H1 (cell line): ENCODE measurements at regions not wholly inside any gene's neighbourhood (a gene's known extent, or its start where the extent isn't known, plus 50 kb on each side); places are given as distances from the start of the nearest gene placed in this dataset.

ENCODE experiments used
- CTCF ChIA-PET: fragments of 300-600 bp; sonication (Branson Sonifier 250); formaldehyde crosslinking; loops from one replicate; lab custom pipeline; 2021; ENCODE audit not compliant: partially characterized antibody; lab: Charles Lee
- POLR2A ChIA-PET: fragments of 300-600 bp; sonication (Branson Sonifier 250); formaldehyde crosslinking; loops from one replicate; lab custom pipeline; 2021; ENCODE audit warnings: inconsistent platforms; ENCODE audit not compliant: partially characterized antibody; lab: Charles Lee
- DNase-seq, 2 experiments: peaks; one replicate each; pipeline versions ENCODE4 v3.0.0 to v3.0.0-alpha.2; 2010 to 2022; ENCODE audit warnings: low spot score in 2 of 2, low read depth in 1 of 2, mixed read lengths in 1 of 2
- FAIRE-seq: peaks from 2 replicates; lab custom pipeline; 2011; peaks lifted over from hg19 to GRCh38; lab: Jason Lieb, UNC
- H2AFZ ChIP-seq: 2 replicates; pipeline ENCODE4 v1.8.1; 2012; ENCODE audit warnings: low read length, inconsistent platforms
- H2AK5ac ChIP-seq: 2 replicates; pipeline ENCODE4 v1.6.1; 2013; ENCODE audit warnings: low read depth, low read length
- H2BK120ac ChIP-seq: replicated peaks from 2 replicates; pipeline ENCODE3; 2013; ENCODE audit warnings: low read depth, low read length, inconsistent platforms
- H2BK12ac ChIP-seq: 2 replicates; pipeline ENCODE4 v1.6.1; 2013; ENCODE audit warnings: low read depth, low read length
- H2BK15ac ChIP-seq: 2 replicates; pipeline ENCODE4 v1.6.1; 2013; ENCODE audit warnings: low read length
- H2BK20ac ChIP-seq: 2 replicates; pipeline ENCODE4 v1.6.1; 2013; ENCODE audit warnings: low read length
- H2BK5ac ChIP-seq: 2 replicates; pipeline ENCODE4 v1.6.1; 2013; ENCODE audit warnings: low read depth, low read length
- H3K14ac ChIP-seq: 2 replicates; pipeline ENCODE4 v1.6.1; 2013; ENCODE audit warnings: inconsistent platforms; ENCODE audit not compliant: insufficient read length
- H3K18ac ChIP-seq: 2 replicates; pipeline ENCODE4 v1.6.1; 2013; ENCODE audit warnings: low read length; ENCODE audit errors: extremely low read depth
- H3K23ac ChIP-seq: 2 replicates; pipeline ENCODE4 v1.6.1; 2013; ENCODE audit warnings: inconsistent platforms; ENCODE audit not compliant: insufficient read length
- H3K23me2 ChIP-seq: 2 replicates; pipeline ENCODE4 v1.6.1; 2013; ENCODE audit warnings: low read depth, low read length
- H3K27ac ChIP-seq: 2 replicates; pipeline ENCODE4 v1.6.1; 2011; ENCODE audit warnings: low read depth, low read length, inconsistent platforms
- H3K27me3 ChIP-seq, 4 experiments: replicated peaks in 1 of 4; 1 replicate in 1 of 4; 2 replicates in 3 of 4; pipeline versions ENCODE4 v1.6.1 to v1.8.1; 2011 to 2013; ENCODE audit warnings: low read length in 3 of 4, mild to moderate bottlenecking in 3 of 4, inconsistent platforms in 2 of 4, mixed read lengths in 2 of 4, moderate library complexity in 1 of 4; ENCODE audit not compliant: control insufficient read depth in 3 of 4, insufficient read depth in 3 of 4; ENCODE audit errors: extremely low read depth in 1 of 4
- H3K36me3 ChIP-seq, 4 experiments: 2 replicates each; pipeline versions ENCODE4 v1.6.1 to v1.8.1; 2011 to 2013; ENCODE audit warnings: mild to moderate bottlenecking in 4 of 4, low read length in 3 of 4, moderate library complexity in 2 of 4, control low read depth in 1 of 4, inconsistent platforms in 1 of 4; ENCODE audit not compliant: insufficient read depth in 4 of 4, control insufficient read depth in 2 of 4
- H3K4ac ChIP-seq: replicated peaks from 2 replicates; pipeline ENCODE3; 2013; ENCODE audit warnings: low read length, low read depth, mixed read lengths, inconsistent platforms; ENCODE audit not compliant: insufficient read length
- H3K4me1 ChIP-seq, 4 experiments: replicated peaks in 1 of 4; 1 replicate in 1 of 4; 2 replicates in 3 of 4; pipeline versions ENCODE4 v1.6.1 to v1.8.1; 2011 to 2013; ENCODE audit warnings: low read length in 3 of 4, inconsistent platforms in 2 of 4, mixed read lengths in 1 of 4; ENCODE audit not compliant: insufficient read depth in 4 of 4, control insufficient read depth in 3 of 4
- H3K4me2 ChIP-seq, 2 experiments: 2 replicates each; pipeline versions ENCODE4 v1.6.1 to v1.8.1; 2011 to 2013; ENCODE audit warnings: low read depth in 2 of 2, low read length in 2 of 2, control low read depth in 1 of 2, inconsistent platforms in 1 of 2, mild to moderate bottlenecking in 1 of 2; ENCODE audit not compliant: insufficient read depth in 1 of 2
- H3K4me3 ChIP-seq, 4 experiments: fragments of 200-600, 300-600 bp in 1 of 4; sonication (generic), shearing (Covaris generic), sonication (Bioruptor Twin) in 1 of 4; 2 replicates each; pipeline versions ENCODE4 v1.5.1 to v1.8.1; 2011 to 2016; ENCODE audit warnings: low read length in 4 of 4, low read depth in 3 of 4, control low read depth in 2 of 4, inconsistent platforms in 2 of 4, mild to moderate bottlenecking in 2 of 4, mixed read lengths in 1 of 4, moderate library complexity in 1 of 4; ENCODE audit not compliant: insufficient read depth in 2 of 4; ENCODE audit errors: extremely low read depth in 1 of 4
- H3K56ac ChIP-seq: replicated peaks from 2 replicates; pipeline ENCODE3; 2013; ENCODE audit warnings: low read depth, mild to moderate bottlenecking, mixed read lengths, low read length, inconsistent platforms; ENCODE audit not compliant: insufficient read length
- H3K79me1 ChIP-seq: 2 replicates; pipeline ENCODE4 v1.6.1; 2013; ENCODE audit warnings: low read depth, low read length, control low read depth
- H3K79me2 ChIP-seq, 2 experiments: 2 replicates each; pipeline versions ENCODE4 v1.6.1 to v1.8.1; 2012 to 2013; ENCODE audit warnings: low read length in 2 of 2, mild to moderate bottlenecking in 2 of 2, inconsistent platforms in 1 of 2; ENCODE audit not compliant: insufficient read depth in 2 of 2, control insufficient read depth in 1 of 2
- H3K9ac ChIP-seq, 4 experiments: replicated peaks in 1 of 4; 1 replicate in 1 of 4; 2 replicates in 3 of 4; pipeline versions ENCODE4 v1.6.1 to v1.8.1; 2011 to 2013; ENCODE audit warnings: low read depth in 3 of 4, low read length in 3 of 4, control low read depth in 2 of 4, mild to moderate bottlenecking in 2 of 4, moderate library complexity in 2 of 4, inconsistent platforms in 1 of 4; ENCODE audit errors: extremely low read depth in 1 of 4
- H3K9me3 ChIP-seq, 2 experiments: 2 replicates each; pipeline versions ENCODE4 v1.6.1 to v1.8.1; 2012 to 2013; ENCODE audit warnings: mild to moderate bottlenecking in 2 of 2, moderate library complexity in 2 of 2, control low read depth in 1 of 2, inconsistent platforms in 1 of 2, low read depth in 1 of 2, low read length in 1 of 2, mixed read lengths in 1 of 2; ENCODE audit not compliant: insufficient read depth in 2 of 2
- H4K20me1 ChIP-seq, 2 experiments: replicated peaks in 1 of 2; 2 replicates each; pipeline versions ENCODE3 to v1.8.1; 2011 to 2013; ENCODE audit warnings: inconsistent platforms in 2 of 2, low read length in 2 of 2, mild to moderate bottlenecking in 1 of 2; ENCODE audit not compliant: insufficient read depth in 2 of 2, control insufficient read depth in 1 of 2
- H4K5ac ChIP-seq: 2 replicates; pipeline ENCODE4 v1.6.1; 2013; ENCODE audit warnings: low read length, low read depth, mixed read lengths, inconsistent platforms; ENCODE audit not compliant: insufficient read length
- H4K8ac ChIP-seq: 2 replicates; pipeline ENCODE4 v1.8.0; 2013; ENCODE audit warnings: mild to moderate bottlenecking, moderate library complexity, low read length, inconsistent platforms; ENCODE audit not compliant: insufficient read depth; ENCODE audit errors: extremely low read depth
- H4K91ac ChIP-seq: replicated peaks from 2 replicates; pipeline ENCODE3; 2013; ENCODE audit warnings: low read length, mixed read lengths, inconsistent platforms; ENCODE audit not compliant: insufficient read length
- BCL11A ChIP-seq, 2 experiments: IDR thresholded peaks; one replicate each; pipeline ENCODE4 v1.6.1; 2011; ENCODE audit warnings: low read depth in 2 of 2, low read length in 2 of 2, mild to moderate bottlenecking in 2 of 2
- EZH2 ChIP-seq: fragments of 200-600 bp; sonication (generic); IDR thresholded peaks from 2 replicates; pipeline ENCODE4 v1.7.1; 2012; ENCODE audit warnings: low read depth, mild to moderate bottlenecking, moderate library complexity, low read length, inconsistent platforms; ENCODE audit not compliant: severe bottlenecking
- HDAC2 ChIP-seq, 2 experiments: fragments of 300-600 bp in 1 of 2; sonication (generic) in 1 of 2; IDR thresholded peaks; 2 replicates each; pipeline ENCODE4 v1.6.1; 2011 to 2012; ENCODE audit warnings: low read depth in 2 of 2, low read length in 2 of 2, mild to moderate bottlenecking in 2 of 2, moderate library complexity in 2 of 2, borderline replicate concordance in 1 of 2, inconsistent platforms in 1 of 2
- HDAC6 ChIP-seq: IDR thresholded peaks from one replicate; pipeline ENCODE4 v1.7.1; 2012; ENCODE audit warnings: low read depth, mild to moderate bottlenecking, inconsistent platforms, low read length, moderate library complexity
- JUND ChIP-seq: IDR thresholded peaks from 2 replicates; pipeline ENCODE4 v1.6.1; 2011; ENCODE audit warnings: mild to moderate bottlenecking, improper control_type of control experiment, low read length
- KDM5A ChIP-seq: fragments of 200-600 bp; IDR thresholded peaks from 2 replicates; pipeline ENCODE4 v1.7.1; 2012; ENCODE audit warnings: mild to moderate bottlenecking, low read length, inconsistent platforms, mixed read lengths
- PHF8 ChIP-seq: fragments of 200-600 bp; sonication (generic); conservative IDR thresholded peaks from 2 replicates; pipeline ENCODE4 v1.7.1; 2012; ENCODE audit warnings: low read depth, mild to moderate bottlenecking, inconsistent platforms, low read length, moderate library complexity
- RBBP5 ChIP-seq: IDR thresholded peaks from 2 replicates; pipeline ENCODE4 v1.7.1; 2012; ENCODE audit warnings: low read depth, mild to moderate bottlenecking, inconsistent platforms, low read length, moderate library complexity, borderline replicate concordance
- SIX5 ChIP-seq: IDR thresholded peaks from 2 replicates; pipeline ENCODE4 v1.6.1; 2011; ENCODE audit warnings: mild to moderate bottlenecking, low read depth, low read length
- SP4 ChIP-seq: IDR thresholded peaks from 2 replicates; pipeline ENCODE4 v1.6.1; 2012; ENCODE audit warnings: low read length, inconsistent platforms
- ZNF274 ChIP-seq: IDR thresholded peaks from 2 replicates; pipeline ENCODE4 v1.7.0; 2012; ENCODE audit warnings: low read length, borderline replicate concordance; ENCODE audit errors: extremely low read depth
- WGBS, 2 experiments: shearing (Covaris generic) in 1 of 2; methylation state at CpG; one replicate each; pipeline versions ENCODE4 v1.1.6 to v1.1.7; 2013 to 2015; ENCODE audit warnings: low lambda C conversion rate in 2 of 2, mixed read lengths in 2 of 2, inconsistent platforms in 1 of 2, low coverage in 1 of 2, missing lambda C conversion rate in 1 of 2; ENCODE audit not compliant: insufficient replicate concordance in 2 of 2, insufficient coverage in 1 of 2, insufficient read length in 1 of 2; ENCODE audit errors: extremely low coverage in 1 of 2, missing lambda C conversion rate in 1 of 2; 5-methylcytosine and 5-hydroxymethylcytosine counted together
- TF ChIP-seq, protein P1 (sequence below): IDR thresholded peaks from 2 replicates; pipeline ENCODE4 v1.6.1; 2011; ENCODE audit warnings: low read length, improper control_type of control experiment
- TF ChIP-seq, protein P2 (sequence below): IDR thresholded peaks from 2 replicates; pipeline ENCODE4 v1.6.1; 2011; ENCODE audit warnings: low read depth, mild to moderate bottlenecking, low read length; ENCODE audit not compliant: insufficient read depth

DNA sequence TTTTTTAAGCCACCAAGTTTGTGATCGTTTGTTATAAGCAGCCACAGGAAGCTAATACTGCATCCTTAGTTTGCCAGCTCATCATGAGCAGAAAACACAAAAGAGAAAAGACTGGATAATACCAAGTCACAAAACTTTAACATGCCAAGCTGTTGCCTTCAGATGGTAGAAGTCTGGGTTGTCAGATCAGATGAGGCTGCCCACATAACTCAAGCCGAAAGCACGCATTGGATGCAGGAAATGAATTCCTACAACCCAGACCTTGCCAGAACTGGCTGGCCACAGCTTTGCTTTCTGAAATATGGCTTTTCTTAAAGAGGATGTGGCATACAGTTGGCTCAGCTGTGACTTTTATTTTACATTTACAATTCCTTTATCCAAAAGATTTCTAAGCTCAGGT is 118.3 kb upstream of the NEO1 start:
- H4K8ac ChIP-seq = no peak overlapping the region
- TF ChIP-seq BCL11A (IDR thresholded peaks at IDR 0.05; ENCODE audit: low read depth in 2 of 2, low read length in 2 of 2) (no peak), HDAC2 (IDR thresholded peaks at IDR 0.05; ENCODE audit: borderline replicate concordance in 1 of 2, low read depth in 2 of 2, low read length in 2 of 2) (no peak), PHF8 (no peak), SP4 (no peak), RBBP5 (no peak), SIX5 (no peak), KDM5A (no peak), JUND (no peak), EZH2 (no peak), HDAC6 (no peak), ZNF274 (no peak)
- TF ChIP-seq, protein P1, sequence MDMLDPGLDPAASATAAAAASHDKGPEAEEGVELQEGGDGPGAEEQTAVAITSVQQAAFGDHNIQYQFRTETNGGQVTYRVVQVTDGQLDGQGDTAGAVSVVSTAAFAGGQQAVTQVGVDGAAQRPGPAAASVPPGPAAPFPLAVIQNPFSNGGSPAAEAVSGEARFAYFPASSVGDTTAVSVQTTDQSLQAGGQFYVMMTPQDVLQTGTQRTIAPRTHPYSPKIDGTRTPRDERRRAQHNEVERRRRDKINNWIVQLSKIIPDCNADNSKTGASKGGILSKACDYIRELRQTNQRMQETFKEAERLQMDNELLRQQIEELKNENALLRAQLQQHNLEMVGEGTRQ = no peak
- TF ChIP-seq, protein P2, sequence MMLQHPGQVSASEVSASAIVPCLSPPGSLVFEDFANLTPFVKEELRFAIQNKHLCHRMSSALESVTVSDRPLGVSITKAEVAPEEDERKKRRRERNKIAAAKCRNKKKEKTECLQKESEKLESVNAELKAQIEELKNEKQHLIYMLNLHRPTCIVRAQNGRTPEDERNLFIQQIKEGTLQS = no peak

More for the DNA sequence above, 118.3 kb upstream of the NEO1 start:
- Histone ChIP-seq H3K56ac (no peak overlapping the region), H3K79me2 (no peaks in the 10 kb centered on the region), H3K4me3 (no peak overlapping the region), H2AK5ac (no peak overlapping the region), H2BK15ac (no peak overlapping the region), H3K4me1 (peaks cover 0 to 2% (median 0%) of the 10 kb centered on the region in 4 experiments; a peak in 2 of 7 replicates), H3K4ac (no peak overlapping the region), H2BK5ac (no peak overlapping the region), H4K91ac (no peak overlapping the region), H4K5ac (no peak overlapping the region), H3K23me2 (no peaks in the 10 kb centered on the region), H3K36me3 (no peaks in the 10 kb centered on the region), H3K9ac (no peak overlapping the region), H4K20me1 (no peaks in the 10 kb centered on the region), H3K18ac (no peak overlapping the region), H3K14ac (no peak overlapping the region), H2BK20ac (no peak overlapping the region), H3K79me1 (no peaks in the 10 kb centered on the region), H3K27ac (no peak overlapping the region), H3K27me3 (no peaks in the 10 kb centered on the region), H2BK120ac (no peak overlapping the region), H3K9me3 (no peaks in the 10 kb centered on the region), H2AFZ (no peak overlapping the region), H3K4me2 (no peak overlapping the region), H2BK12ac (no peak overlapping the region), H3K23ac (no peak overlapping the region)
- ChIA-PET CTCF (interaction anchor here (0.8 to 1.5 kb wide), 3 partner anchors 10 to 212 kb away, joined by 3 to 5 read pairs (median 3); no protein-coding TSS in a partner anchor), POLR2A (no interaction called here)
- DNase-seq (no peak), FAIRE-seq (no peak)
- WGBS, 2 experiments = 92% methylated on average over 3 of the region's 3 CpGs; no CpG with 5 or more reads in 1 of the 2 experiments
